Motor neuron (in vitro differentiated cells): ENCODE measurements at regions not wholly inside any gene's neighbourhood (a gene's known extent, or its start where the extent isn't known, plus 50 kb on each side); places are given as distances from the start of the nearest gene placed in this dataset.

Experiments used
- ATAC-seq, 8 experiments: fragments of 200-7000 bp; cut with Tn5 transposase; replicated peaks in 6 of 8; 2 replicates each; pipeline ENCODE4 v1.8.0; 2021; ENCODE audit warnings: mild to moderate bottlenecking in 8 of 8, moderate library complexity in 8 of 8
- H3K27ac ChIP-seq, 2 donors: fragments of 250-450 bp; sonication (Bioruptor Pico); 2 replicates each; pipeline ENCODE4 v1.9.0; 2021; ENCODE audit warnings: antibody characterized with exemption in 2 of 2, mild to moderate bottlenecking in 2 of 2, moderate library complexity in 1 of 2
- H3K4me1 ChIP-seq, 2 donors: fragments of 250-450 bp; sonication (Bioruptor Pico); replicated peaks in 1 of 2; 2 replicates each; pipeline ENCODE4 v1.6.1; 2021; ENCODE audit warnings: antibody characterized with exemption in 2 of 2, mild to moderate bottlenecking in 2 of 2, moderate library complexity in 1 of 2
- H3K4me3 ChIP-seq, 5 donors: fragments of 250-450 bp; sonication (Bioruptor Pico); 2 replicates each; pipeline ENCODE4 v1.9.0; 2021; ENCODE audit warnings: antibody characterized with exemption in 5 of 5, mild to moderate bottlenecking in 5 of 5, moderate library complexity in 4 of 5
- WGBS, 10 experiments: fragments of 450-650 bp; shearing (Covaris generic); methylation state at CpG; one replicate each; pipeline ENCODE4 v1.0.0; 2022; 5-methylcytosine and 5-hydroxymethylcytosine counted together
- in situ Hi-C, 9 experiments: fragments of 400-800 bp; cut with MboI; loops; one replicate each; pipeline ENCODE4 v1.15.0; 2021; ENCODE audit warnings: low sequenced_read_pairs in 9 of 9, low pct_unique_long_range_greater_than_20kb in 2 of 9; ENCODE audit not compliant: unreplicated experiment in 9 of 9

GRCh38 chr3:72698154-72698917, 149.9 kb downstream of the SHQ1 start:
- in situ Hi-C loops = no loop called here
- 0 to 41% (median 28%) methylated on average over 1 to 3 of the region's 3 CpGs; no CpG with 5 or more reads in 5 of the 10 experiments for WGBS, 10 experiments
- peak in 2 of 8 experiments; percentile 14 to 76 for ATAC-seq
- Histone ChIP-seq H3K27ac (no peak overlapping the region), H3K4me1 (no peaks in the 10 kb centered on the region), H3K4me3 (no peak overlapping the region)

- ATAC-seq = peak in 1 of 8 experiments; percentile 13
These were observed 150.5 kb downstream of the SHQ1 start for GRCh38 chr3:72697717-72698116.

DNA sequence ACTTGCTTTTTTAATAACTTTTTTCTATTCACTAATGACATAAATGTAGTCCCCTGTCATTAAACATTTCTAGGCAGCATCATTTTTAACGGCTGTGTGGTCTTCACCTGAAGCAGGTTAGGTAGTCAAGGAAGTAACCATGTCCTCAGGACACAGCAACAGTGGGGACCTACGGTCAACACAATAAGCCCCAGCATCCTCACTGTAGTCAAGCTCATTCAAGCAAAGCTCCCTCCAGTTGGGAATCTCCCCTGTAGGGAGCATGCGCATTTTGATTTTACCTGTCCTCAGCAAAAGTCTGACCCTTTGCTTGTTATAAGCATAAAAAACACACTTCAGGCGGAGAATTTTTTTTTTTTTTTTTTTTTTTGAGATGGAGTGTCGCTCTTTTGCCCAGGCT, 151.4 kb downstream of the SHQ1 start:
- Histone ChIP-seq H3K4me3 (no peak overlapping the region), H3K4me1 (no peaks in the 10 kb centered on the region), H3K27ac (no peak overlapping the region)
- no peak for ATAC-seq
- in situ Hi-C loops = no loop called here
- WGBS, 10 experiments = 21 to 86% (median 76%) methylated on average over 1 to 5 of the region's 5 CpGs

More at GRCh38 chr3:72697717-72698116, 150.5 kb downstream of the SHQ1 start:
- Histone ChIP-seq H3K4me1 (no peaks in the 10 kb centered on the region), H3K27ac (no peak overlapping the region), H3K4me3 (no peak overlapping the region)
- in situ Hi-C loops = no loop called here
- WGBS, 10 experiments = 29 to 100% (median 95%) methylated on average over 1 to 2 of the region's 2 CpGs; no CpG with 5 or more reads in 2 of the 10 experiments

GRCh38 chr3:72694398-72694797, 153.8 kb downstream of the SHQ1 start:
- 17 to 50% methylated on average over 1 to 2 of the region's 6 CpGs; no CpG with 5 or more reads in 8 of the 10 experiments for WGBS, 10 experiments
- Histone ChIP-seq H3K4me3 (no peak overlapping the region), H3K4me1 (no peaks in the 10 kb centered on the region), H3K27ac (no peak overlapping the region)
- in situ Hi-C loops = no loop called here
- ATAC-seq = no peak

- in situ Hi-C loops = no loop called here
- 40 to 100% (median 70%) methylated on average over 1 to 8 of the region's 9 CpGs; no CpG with 5 or more reads in 1 of the 10 experiments for WGBS, 10 experiments
These were observed 155.3 kb downstream of the SHQ1 start for GRCh38 chr3:72692990-72693389.

DNA sequence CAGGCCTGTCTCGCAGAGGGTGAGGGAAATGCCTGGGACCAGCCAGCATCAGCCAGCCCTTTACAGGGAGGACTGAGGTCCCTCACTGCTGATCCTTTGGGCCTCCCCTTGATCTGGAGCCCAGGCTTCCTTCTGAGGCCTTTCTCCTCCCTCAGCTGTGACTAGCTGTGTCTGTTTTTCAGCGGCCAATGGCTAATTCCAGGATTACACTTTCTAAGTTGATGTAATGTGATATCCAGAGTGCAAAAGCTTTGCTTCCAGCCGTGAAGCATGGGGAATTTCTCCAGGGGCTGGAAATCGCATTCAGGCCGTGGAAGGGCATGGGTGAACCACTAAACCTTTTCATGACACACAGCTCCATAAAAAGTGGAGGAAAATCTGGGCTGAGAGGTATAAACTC, 157.6 kb downstream of the SHQ1 start:
- Histone ChIP-seq H3K27ac (no peak overlapping the region), H3K4me3 (no peak overlapping the region), H3K4me1 (no peaks in the 10 kb centered on the region)
- no peak for ATAC-seq
- in situ Hi-C loops = no loop called here
- 57 to 100% (median 78%) methylated on average over 1 to 5 of the region's 5 CpGs; no CpG with 5 or more reads in 2 of the 10 experiments for WGBS, 10 experiments

More at GRCh38 chr3:72692990-72693389, 155.3 kb downstream of the SHQ1 start:
- Histone ChIP-seq H3K27ac (no peak overlapping the region), H3K4me1 (no peaks in the 10 kb centered on the region), H3K4me3 (no peak overlapping the region)
- ATAC-seq = peak in 5 of 8 experiments; percentile 21 to 90 (median 69)

DNA sequence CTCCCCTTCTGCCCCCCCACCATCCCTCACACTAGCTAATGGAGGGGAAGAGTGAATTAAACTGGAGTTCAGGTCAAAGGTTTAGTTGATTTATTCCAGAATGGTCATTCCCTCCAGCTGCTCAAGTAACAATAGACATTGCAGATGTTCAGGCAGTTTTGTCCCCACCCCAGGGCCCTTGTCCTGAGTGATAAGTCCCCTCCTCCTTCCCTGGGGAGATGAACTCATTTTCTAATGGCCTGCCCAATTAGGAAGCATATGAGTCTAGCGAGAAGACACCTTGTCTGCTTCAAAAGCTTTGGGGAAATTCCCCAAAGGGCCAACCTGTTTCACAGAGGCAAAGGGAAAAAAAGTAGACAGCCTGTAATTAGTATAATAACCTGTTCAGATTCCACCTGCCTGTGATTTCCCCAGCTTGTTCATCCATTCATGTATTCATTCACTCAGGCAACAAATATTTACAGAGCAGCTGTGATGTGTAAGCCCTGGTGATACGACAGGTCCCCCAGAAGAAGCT, 165.3 kb downstream of the SHQ1 start:
- H3K4me3 ChIP-seq = no peak overlapping the region
- H3K4me1 ChIP-seq = peaks cover 18 to 23% of the 10 kb centered on the region in 2 donors
- in situ Hi-C loops = no loop called here
- H3K27ac ChIP-seq = no peak overlapping the region
- ATAC-seq = peak in 5 of 8 experiments; percentile 66 to 92 (median 91)
- 13 to 80% (median 25%) methylated on average over 1 to 2 of the region's 2 CpGs; no CpG with 5 or more reads in 4 of the 10 experiments for WGBS, 10 experiments

- Histone ChIP-seq H3K4me1 (peaks cover 18 to 23% of the 10 kb centered on the region in 2 donors), H3K27ac (no peak overlapping the region), H3K4me3 (no peak overlapping the region)
- 0 to 95% (median 73%) methylated on average over 1 to 6 of the region's 6 CpGs; no CpG with 5 or more reads in 1 of the 10 experiments for WGBS, 10 experiments
- no peak for ATAC-seq
- in situ Hi-C loops = no loop called here
These were observed 166.6 kb downstream of the SHQ1 start for GRCh38 chr3:72681598-72681997.

- H3K27ac ChIP-seq = no peak overlapping the region
- 44 to 100% (median 77%) methylated on average over 1 to 3 of the region's 4 CpGs; no CpG with 5 or more reads in 4 of the 10 experiments for WGBS, 10 experiments
- no peak for ATAC-seq
- no peak overlapping the region for H3K4me3 ChIP-seq
- peaks cover 18 to 23% of the 10 kb centered on the region in 2 donors for H3K4me1 ChIP-seq
- in situ Hi-C loops = no loop called here
These were observed 167.5 kb downstream of the SHQ1 start for GRCh38 chr3:72680766-72681165.

GRCh38 chr3:72679540-72680198, 168.6 kb downstream of the SHQ1 start:
- in situ Hi-C loops = no loop called here
- WGBS, 10 experiments = 0 to 80% (median 29%) methylated on average over 1 to 5 of the region's 6 CpGs; no CpG with 5 or more reads in 1 of the 10 experiments
- ATAC-seq = peak in 7 of 8 experiments; percentile 14 to 74 (median 40)
- H3K4me3 ChIP-seq = no peak overlapping the region
- H3K4me1 ChIP-seq = peaks cover 9 to 17% of the 10 kb centered on the region in 2 donors
- no peak overlapping the region for H3K27ac ChIP-seq

DNA sequence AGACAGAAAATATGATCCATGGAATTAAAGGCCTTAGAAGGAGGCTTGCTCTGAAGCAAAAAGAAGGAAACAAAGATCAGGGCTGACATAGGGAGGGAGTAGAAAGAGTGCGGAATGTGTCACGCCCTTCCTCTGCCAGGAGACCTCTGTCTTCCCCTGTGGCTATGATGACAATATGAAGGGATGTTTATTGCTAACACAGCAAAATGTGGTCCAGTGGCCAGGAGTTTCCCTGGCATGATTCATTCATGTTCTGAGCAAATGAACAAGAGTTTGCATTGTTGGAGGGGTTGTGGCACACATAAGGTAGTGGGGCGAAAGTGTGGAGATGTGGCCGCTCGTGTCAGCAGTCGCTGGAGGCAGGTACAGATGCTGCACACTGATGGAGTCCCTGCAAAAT, 169.4 kb downstream of the SHQ1 start:
- H3K27ac ChIP-seq = no peak overlapping the region
- WGBS, 10 experiments = 54 to 100% (median 96%) methylated on average over 1 to 6 of the region's 6 CpGs; no CpG with 5 or more reads in 4 of the 10 experiments
- in situ Hi-C loops = no loop called here
- peaks cover 9 to 17% of the 10 kb centered on the region in 2 donors for H3K4me1 ChIP-seq
- peak in 3 of 8 experiments; percentile 18 to 95 (median 74) for ATAC-seq
- no peak overlapping the region for H3K4me3 ChIP-seq

DNA sequence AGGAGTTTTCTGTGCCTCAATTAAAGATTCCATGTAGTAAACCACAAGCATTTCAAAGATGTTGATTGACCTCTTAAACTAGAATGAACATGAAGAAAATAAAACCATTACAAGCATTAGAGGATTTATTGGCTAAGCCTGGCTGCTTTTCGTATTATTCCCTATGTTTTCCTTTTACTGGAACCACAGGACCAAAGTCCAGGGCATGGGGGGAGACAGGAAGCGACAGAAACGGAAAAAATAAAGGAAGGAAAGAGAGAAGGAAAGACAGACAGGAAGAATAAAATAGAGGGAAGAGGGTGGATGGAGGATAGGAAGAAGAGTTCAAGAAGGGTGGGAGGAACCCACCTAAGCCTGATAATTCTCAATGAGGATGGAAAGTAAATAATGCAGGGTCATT, 169.9 kb downstream of the SHQ1 start:
- Histone ChIP-seq H3K4me3 (no peak overlapping the region), H3K27ac (no peak overlapping the region), H3K4me1 (peaks cover 9 to 15% of the 10 kb centered on the region in 2 donors)
- WGBS, 10 experiments = 33 to 94% (median 86%) methylated on average over 1 to 3 of the region's 3 CpGs; no CpG with 5 or more reads in 1 of the 10 experiments
- in situ Hi-C loops = no loop called here
- no peak for ATAC-seq

GRCh38 chr3:72675243-72675642, 173.0 kb downstream of the SHQ1 start:
- Histone ChIP-seq H3K4me1 (peaks cover 7 to 8% of the 10 kb centered on the region in 2 donors), H3K27ac (no peak overlapping the region), H3K4me3 (no peak overlapping the region)
- in situ Hi-C loops = no loop called here
- WGBS, 10 experiments = 83 to 100% (median 88%) methylated on average over 1 of the region's 1 CpG; no CpG with 5 or more reads in 7 of the 10 experiments
- no peak for ATAC-seq
